ENCODE measurements at regions not wholly inside any gene's neighbourhood (a gene's known extent, or its start where the extent isn't known, plus 50 kb on each side); places are given as distances from the start of the nearest gene placed in this dataset.

DNA sequence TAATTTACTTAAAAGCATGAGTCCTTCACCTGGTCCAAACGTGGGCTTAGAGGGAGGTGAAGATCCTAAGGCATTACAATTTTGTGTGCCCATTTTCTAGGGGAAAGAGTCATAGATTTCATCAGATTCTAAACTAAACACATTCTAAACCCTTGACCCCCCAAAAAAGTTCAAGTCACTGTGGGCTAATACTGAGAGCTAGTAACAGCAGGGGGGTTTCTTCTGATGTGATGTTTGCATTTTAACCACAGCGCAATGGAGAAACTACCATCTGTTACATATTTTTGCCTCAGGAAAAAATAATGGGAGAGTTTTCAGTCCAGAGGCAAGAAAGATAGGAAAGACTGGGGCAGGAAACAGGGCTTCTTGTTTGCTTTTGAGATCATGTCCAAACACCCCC lies 110.8 kb upstream of the SLC1A3 start:
- TF ChIP-seq CTCF (IDR thresholded peaks at IDR 0.05), result no peak
- no peak for TF ChIP-seq POLR2A (IDR thresholded peaks at IDR 0.05)
